ENCODE measurements at regions not wholly inside any gene's neighbourhood (a gene's known extent, or its start where the extent isn't known, plus 50 kb on each side); places are given as distances from the start of the nearest gene placed in this dataset.

- no peak overlapping the region for H3K4me3 Mint-ChIP-seq (ENCODE audit: unreplicated experiment)
- no peak for TF ChIP-seq CTCF (IDR thresholded peaks at IDR 0.05; ENCODE audit: unreplicated experiment)
- no peaks in the 10 kb centered on the region for H3K36me3 Mint-ChIP-seq (ENCODE audit: low read depth, unreplicated experiment)
- no peaks in the 10 kb centered on the region for H3K4me1 Mint-ChIP-seq (ENCODE audit: unreplicated experiment)
- DNase-seq (ENCODE audit: low spot score), result no peak
- no peaks in the 10 kb centered on the region for H3K9me3 Mint-ChIP-seq (ENCODE audit: unreplicated experiment)
- H3K27ac Mint-ChIP-seq (ENCODE audit: unreplicated experiment), result no peak overlapping the region
- peaks cover 3% of the 10 kb centered on the region for H3K27me3 Mint-ChIP-seq (ENCODE audit: unreplicated experiment)
These were observed 144.0 kb upstream of the GPC1 start for GRCh38 chr2:240291337-240292034.

GRCh38 chr2:240292035-240292574, 143.4 kb upstream of the GPC1 start:
- Mint-ChIP-seq H3K27me3 (ENCODE audit: unreplicated experiment) (peaks cover 1% of the 10 kb centered on the region), H3K4me1 (ENCODE audit: unreplicated experiment) (no peaks in the 10 kb centered on the region), H3K27ac (ENCODE audit: unreplicated experiment) (no peak overlapping the region), H3K4me3 (ENCODE audit: unreplicated experiment) (no peak overlapping the region), H3K36me3 (ENCODE audit: low read depth, unreplicated experiment) (no peaks in the 10 kb centered on the region), H3K9me3 (ENCODE audit: unreplicated experiment) (no peaks in the 10 kb centered on the region)
- DNase-seq (ENCODE audit: low spot score), result no peak
- no peak for TF ChIP-seq CTCF (IDR thresholded peaks at IDR 0.05; ENCODE audit: unreplicated experiment)

- H3K27me3 Mint-ChIP-seq (ENCODE audit: unreplicated experiment), result no peaks in the 10 kb centered on the region
- H3K9me3 Mint-ChIP-seq (ENCODE audit: unreplicated experiment), result no peaks in the 10 kb centered on the region
- TF ChIP-seq CTCF (IDR thresholded peaks at IDR 0.05; ENCODE audit: unreplicated experiment), result no peak
- no peak overlapping the region for H3K27ac Mint-ChIP-seq (ENCODE audit: unreplicated experiment)
- DNase-seq (ENCODE audit: low spot score), result no peak
- H3K36me3 Mint-ChIP-seq (ENCODE audit: low read depth, unreplicated experiment), result no peaks in the 10 kb centered on the region
- H3K4me1 Mint-ChIP-seq (ENCODE audit: unreplicated experiment), result peaks cover 2% of the 10 kb centered on the region
- no peak overlapping the region for H3K4me3 Mint-ChIP-seq (ENCODE audit: unreplicated experiment)
These were observed 142.6 kb upstream of the GPC1 start for GRCh38 chr2:240292619-240293525.

GRCh38 chr2:240293557-240294461, 141.7 kb upstream of the GPC1 start:
- no peaks in the 10 kb centered on the region for H3K27me3 Mint-ChIP-seq (ENCODE audit: unreplicated experiment)
- peaks cover 5% of the 10 kb centered on the region for H3K4me1 Mint-ChIP-seq (ENCODE audit: unreplicated experiment)
- H3K9me3 Mint-ChIP-seq (ENCODE audit: unreplicated experiment), result no peaks in the 10 kb centered on the region
- H3K36me3 Mint-ChIP-seq (ENCODE audit: low read depth, unreplicated experiment), result no peaks in the 10 kb centered on the region
- TF ChIP-seq CTCF (IDR thresholded peaks at IDR 0.05; ENCODE audit: unreplicated experiment), result no peak
- H3K4me3 Mint-ChIP-seq (ENCODE audit: unreplicated experiment), result no peak overlapping the region
- DNase-seq (ENCODE audit: low spot score), result no peak
- no peak overlapping the region for H3K27ac Mint-ChIP-seq (ENCODE audit: unreplicated experiment)
